SK-N-SH (cell line): ENCODE measurements at regions not wholly inside any gene's neighbourhood (a gene's known extent, or its start where the extent isn't known, plus 50 kb on each side); places are given as distances from the start of the nearest gene placed in this dataset.

ENCODE experiments used
- CTCF ChIA-PET: fragments of 300-600, 350-600 bp; formaldehyde crosslinking; extraction: SDS; loops from one replicate; lab custom pipeline; 2021; lab: Yijun Ruan, JAX
- POLR2A ChIA-PET: fragments of 350-600 bp; sonication (Branson Sonifier 250); formaldehyde crosslinking; extraction: SDS; loops from one replicate; lab custom pipeline; 2020; ENCODE audit warnings: antibody characterized with exemption, inconsistent platforms; lab: Yijun Ruan, JAX
- DNase-seq: peaks from one replicate; pipeline ENCODE4 v3.0.0; 2012
- H2AFZ ChIP-seq: fragments of 200-600 bp; sonication (generic); 2 replicates; pipeline ENCODE4 v1.8.1; 2016; ENCODE audit warnings: antibody characterized with exemption, mild to moderate bottlenecking, low read depth
- H3F3A ChIP-seq: fragments of 200-600 bp; sonication (generic); replicated peaks from 2 replicates; pipeline ENCODE3; 2016; ENCODE audit warnings: antibody characterized with exemption, mild to moderate bottlenecking; ENCODE audit not compliant: insufficient read depth
- H3K27ac ChIP-seq, 2 experiments: fragments of 200-500 bp in 1 of 2; fragments of 200-600 bp in 1 of 2; sonication (Bioruptor generic) in 1 of 2; sonication (generic), shearing (Covaris generic) in 1 of 2; 2 replicates each; pipeline versions ENCODE4 v1.5.1 to v1.6.1; 2014 to 2016; ENCODE audit warnings: low read depth in 2 of 2, inconsistent platforms in 1 of 2, low read length in 1 of 2, mild to moderate bottlenecking in 1 of 2, mixed read lengths in 1 of 2
- H3K27me3 ChIP-seq: fragments of 200-600 bp; sonication (generic), shearing (Covaris generic); 2 replicates; pipeline ENCODE4 v1.6.1; 2016; ENCODE audit warnings: mixed run types; ENCODE audit not compliant: insufficient read depth
- H3K36me3 ChIP-seq, 2 experiments: fragments of 200-500 bp in 1 of 2; fragments of 200-600 bp in 1 of 2; sonication (Bioruptor generic) in 1 of 2; sonication (generic) in 1 of 2; replicated peaks in 1 of 2; 2 replicates each; pipeline versions ENCODE3 to v1.5.1; 2014 to 2016; ENCODE audit warnings: low read length in 1 of 2, mild to moderate bottlenecking in 1 of 2; ENCODE audit not compliant: insufficient read depth in 2 of 2, control insufficient read depth in 1 of 2
- H3K4me1 ChIP-seq, 2 experiments: fragments of 200-500 bp in 1 of 2; fragments of 200-600 bp in 1 of 2; sonication (Bioruptor generic) in 1 of 2; sonication (generic), shearing (Covaris generic) in 1 of 2; 2 replicates each; pipeline versions ENCODE4 v1.5.1 to v1.6.1; 2014 to 2016; ENCODE audit warnings: low read depth in 1 of 2, low read length in 1 of 2, mixed run types in 1 of 2; ENCODE audit not compliant: insufficient read depth in 2 of 2, control insufficient read depth in 1 of 2
- H3K4me2 ChIP-seq: fragments of 200-600 bp; sonication (generic), shearing (Covaris generic); 2 replicates; pipeline ENCODE4 v1.6.1; 2017; ENCODE audit warnings: mixed run types
- H3K4me3 ChIP-seq, 2 experiments: fragments of 200-500 bp in 1 of 2; fragments of 200-600 bp in 1 of 2; sonication (Bioruptor generic) in 1 of 2; sonication (generic), shearing (Covaris generic) in 1 of 2; 2 replicates each; pipeline versions ENCODE4 v1.5.1 to v1.8.1; 2014 to 2016; ENCODE audit warnings: low read depth in 2 of 2, inconsistent platforms in 1 of 2, low read length in 1 of 2, mild to moderate bottlenecking in 1 of 2, mixed read lengths in 1 of 2, moderate library complexity in 1 of 2
- H3K79me2 ChIP-seq: fragments of 200-600 bp; sonication (generic); 2 replicates; pipeline ENCODE4 v1.8.1; 2017; ENCODE audit warnings: mild to moderate bottlenecking; ENCODE audit not compliant: insufficient read depth
- H3K9ac ChIP-seq: fragments of 200-600 bp; sonication (generic); 2 replicates; pipeline ENCODE4 v1.6.1; 2017; ENCODE audit warnings: mixed run types
- H3K9me2 ChIP-seq: fragments of 200-600 bp; sonication (generic); 2 replicates; pipeline ENCODE4 v1.6.1; 2017; ENCODE audit warnings: mixed run types
- H3K9me3 ChIP-seq: fragments of 200-600 bp; sonication (generic); 2 replicates; pipeline ENCODE4 v1.6.1; 2017; ENCODE audit warnings: mixed run types, mild to moderate bottlenecking, moderate library complexity
- H4K20me1 ChIP-seq: fragments of 200-600 bp; sonication (generic); 2 replicates; pipeline ENCODE4 v1.6.1; 2017; ENCODE audit warnings: mild to moderate bottlenecking, mixed run types; ENCODE audit not compliant: insufficient read depth
- CHD2 ChIP-seq: fragments of 150-350 bp; IDR thresholded peaks from 2 replicates; pipeline ENCODE4 v1.6.1; 2018; ENCODE audit warnings: low read length; ENCODE audit not compliant: partially characterized antibody
- CTCF ChIP-seq: fragments of 200-600 bp; sonication (generic); IDR thresholded peaks from 2 replicates; pipeline ENCODE4 v1.6.1; 2017; ENCODE audit warnings: antibody characterized with exemption, mild to moderate bottlenecking, moderate library complexity
- ELF1 ChIP-seq: IDR thresholded peaks from 2 replicates; pipeline ENCODE4 v1.4.0; 2012
- EP300 ChIP-seq, 2 experiments: IDR thresholded peaks; 2 replicates each; pipeline versions ENCODE4 v1.4.0 to v1.6.1; 2012; ENCODE audit warnings: borderline replicate concordance in 1 of 2, low read depth in 1 of 2, low read length in 1 of 2
- EZH2phosphoT487 ChIP-seq: fragments of 200-600 bp; sonication (generic); IDR thresholded peaks from 2 replicates; pipeline ENCODE4 v1.6.1; 2017; ENCODE audit warnings: low read depth, mixed run types, mild to moderate bottlenecking, antibody characterized with exemption, moderate library complexity, borderline replicate concordance
- FOSL2 ChIP-seq: IDR thresholded peaks from 2 replicates; pipeline ENCODE4 v1.4.0; 2012; ENCODE audit warnings: low read depth, mild to moderate bottlenecking, moderate library complexity, borderline replicate concordance
- GABPA ChIP-seq: IDR thresholded peaks from 2 replicates; pipeline ENCODE4 v1.4.0; 2012; ENCODE audit warnings: low read depth, mild to moderate bottlenecking
- IRF3 ChIP-seq: fragments of 150-350 bp; IDR thresholded peaks from 2 replicates; pipeline ENCODE4 v1.6.1; 2016; ENCODE audit warnings: mild to moderate bottlenecking, low read depth, low read length
- JUND ChIP-seq: IDR thresholded peaks from 2 replicates; pipeline ENCODE4 v1.4.0; 2012
- MAX ChIP-seq: IDR thresholded peaks from 2 replicates; pipeline ENCODE4 v1.4.0; 2012; ENCODE audit warnings: low read depth
- MEF2A ChIP-seq: IDR thresholded peaks from 2 replicates; pipeline ENCODE4 v1.4.0; 2012; ENCODE audit warnings: low read depth, borderline replicate concordance
- MXI1 ChIP-seq: IDR thresholded peaks from 2 replicates; pipeline ENCODE4 v1.6.1; 2012; ENCODE audit warnings: mild to moderate bottlenecking, low read depth, low read length, improper control_type of control experiment
- NFIC ChIP-seq: IDR thresholded peaks from 2 replicates; pipeline ENCODE4 v1.4.0; 2012; ENCODE audit warnings: borderline replicate concordance
- NRF1 ChIP-seq: IDR thresholded peaks from 2 replicates; pipeline ENCODE4 v1.6.1; 2012; ENCODE audit warnings: low read depth, mild to moderate bottlenecking, low read length
- RAD21 ChIP-seq: IDR thresholded peaks from 2 replicates; pipeline ENCODE4 v1.6.1; 2012; ENCODE audit warnings: mild to moderate bottlenecking, low read length
- RCOR1 ChIP-seq: fragments of 150-350 bp; IDR thresholded peaks from 2 replicates; pipeline ENCODE4 v1.6.1; 2017; ENCODE audit warnings: antibody characterized with exemption, low read length
- RXRA ChIP-seq: IDR thresholded peaks from 2 replicates; pipeline ENCODE4 v1.4.0; 2012; ENCODE audit warnings: low read depth, mild to moderate bottlenecking, borderline replicate concordance
- TEAD4 ChIP-seq: IDR thresholded peaks from 2 replicates; pipeline ENCODE4 v1.4.0; 2012; ENCODE audit warnings: mild to moderate bottlenecking, borderline replicate concordance; ENCODE audit not compliant: insufficient read depth
- USF1 ChIP-seq: IDR thresholded peaks from 2 replicates; pipeline ENCODE4 v1.4.0; 2012; ENCODE audit warnings: low read depth, borderline replicate concordance
- USF2 ChIP-seq: fragments of 150-350 bp; IDR thresholded peaks from 2 replicates; pipeline ENCODE4 v1.6.1; 2017; ENCODE audit warnings: antibody characterized with exemption, low read length, low read depth, borderline replicate concordance
- YY1 ChIP-seq: IDR thresholded peaks from 2 replicates; pipeline ENCODE4 v1.4.0; 2012; ENCODE audit warnings: low read depth, mild to moderate bottlenecking
- ZBTB33 ChIP-seq: IDR thresholded peaks from 2 replicates; pipeline ENCODE4 v1.4.0; 2012; ENCODE audit warnings: low read depth, borderline replicate concordance
- WGBS: methylation state at CpG from one replicate; pipeline ENCODE4 v1.1.6; 2017; ENCODE audit warnings: low lambda C conversion rate; 5-methylcytosine and 5-hydroxymethylcytosine counted together

GRCh38 chr22:48070083-48070482 is 1307.6 kb downstream of the TBC1D22A start:
- TF ChIP-seq MXI1 (no peak), GABPA (no peak), RCOR1 (no peak), ZBTB33 (no peak), JUND (no peak), USF1 (no peak), RAD21 (no peak), FOSL2 (no peak), IRF3 (no peak), CTCF (no peak)
- Histone ChIP-seq H3K79me2 (no peaks in the 10 kb centered on the region), H4K20me1 (no peaks in the 10 kb centered on the region), H3K4me3 (no peak overlapping the region), H2AFZ (no peak overlapping the region), H3K27ac (no peak overlapping the region), H3K27me3 (no peaks in the 10 kb centered on the region; the same call in 1 of the 2 replicates), H3K9ac (no peak overlapping the region), H3K4me2 (no peak overlapping the region), H3K4me1 (no peaks in the 10 kb centered on the region), H3F3A (no peaks in the 10 kb centered on the region), H3K9me2 (no peaks in the 10 kb centered on the region), H3K9me3 (no peaks in the 10 kb centered on the region), H3K36me3 (no peaks in the 10 kb centered on the region)
- ChIA-PET POLR2A (no interaction called here), CTCF (no interaction called here)
- WGBS: 16% methylated on average over 8 of the region's 9 CpGs
- DNase-seq: no peak

GRCh38 chr22:48069256-48069655 is 1306.8 kb downstream of the TBC1D22A start:
- no peak for DNase-seq
- no peak for TF ChIP-seq EP300 (IDR thresholded peaks at IDR 0.05; ENCODE audit: borderline replicate concordance in 1 of 2, low read depth in 1 of 2, low read length in 1 of 2)
- TF ChIP-seq GABPA: no peak
- no peak for TF ChIP-seq MEF2A
- TF ChIP-seq NRF1: no peak
- no peak for TF ChIP-seq RAD21
- TF ChIP-seq CHD2: no peak
- no peak for TF ChIP-seq MAX
- TF ChIP-seq USF2: no peak
- TF ChIP-seq RXRA: no peak
- TF ChIP-seq NFIC: no peak
- no peak for TF ChIP-seq ELF1
- TF ChIP-seq EZH2phosphoT487: no peak
- no peak for TF ChIP-seq FOSL2
- TF ChIP-seq MXI1: no peak
- no peak for TF ChIP-seq RCOR1
- TF ChIP-seq YY1: no peak
- TF ChIP-seq TEAD4: no peak
- Histone ChIP-seq H3K79me2 (no peaks in the 10 kb centered on the region), H3K36me3 (no peaks in the 10 kb centered on the region), H3K4me2 (no peak overlapping the region), H3K4me3 (no peak overlapping the region), H3K4me1 (no peaks in the 10 kb centered on the region), H3K27me3 (no peaks in the 10 kb centered on the region; the same call in 1 of the 2 replicates), H3F3A (no peaks in the 10 kb centered on the region), H3K9me2 (no peaks in the 10 kb centered on the region), H3K9ac (no peak overlapping the region), H3K27ac (no peak overlapping the region), H3K9me3 (no peaks in the 10 kb centered on the region), H2AFZ (no peak overlapping the region), H4K20me1 (no peaks in the 10 kb centered on the region)
- 18% methylated on average over 2 of the region's 2 CpGs for WGBS
- POLR2A ChIA-PET: no interaction called here
- CTCF ChIA-PET: no interaction called here
